Adrenal gland (tissue), 9 donors: ENCODE measurements at regions not wholly inside any gene's neighbourhood (a gene's known extent, or its start where the extent isn't known, plus 50 kb on each side); places are given as distances from the start of the nearest gene placed in this dataset.

Experiments
- DNase-seq, 7 donors: peaks; one replicate each; pipeline ENCODE4 v3.0.0-alpha.2; 2019 to 2020
- H3K27ac ChIP-seq, 5 donors: fragments of 200-600 bp; sonication (generic) in 4 of 5; 1 replicate in 3 of 5; 2 replicates in 2 of 5; pipeline versions ENCODE4 v1.5.1 to v1.8.0; 2016 to 2020; ENCODE audit warnings: mild to moderate bottlenecking in 1 of 5
- H3K27me3 ChIP-seq: fragments of 200-600 bp; 2 replicates; pipeline ENCODE4 v1.8.0; 2021
- H3K36me3 ChIP-seq, 2 donors: fragments of 200-600 bp; replicated peaks in 1 of 2; 1 replicate in 1 of 2; 2 replicates in 1 of 2; pipeline versions ENCODE4 v1.5.1 to v1.8.0; 2018 to 2022
- H3K4me1 ChIP-seq, 2 donors: fragments of 200-600 bp; replicated peaks in 1 of 2; 1 replicate in 1 of 2; 2 replicates in 1 of 2; pipeline versions ENCODE4 v1.5.1 to v1.8.0; 2018 to 2021
- H3K4me3 ChIP-seq, 4 donors: fragments of 200-600 bp; sonication (generic) in 3 of 4; one replicate each; pipeline ENCODE4 v1.5.1; 2016 to 2018
- H3K9me3 ChIP-seq, 3 donors: fragments of 200-600 bp; sonication (generic) in 1 of 3; replicated peaks in 1 of 3; 1 replicate in 2 of 3; 2 replicates in 1 of 3; pipeline versions ENCODE4 v1.5.1 to v1.8.0; 2016 to 2021
- POLR2A ChIP-seq, 2 donors: fragments of 450-650 bp; IDR thresholded peaks; one replicate each; pipeline ENCODE4 v1.6.1; 2017; ENCODE audit warnings: antibody characterized with exemption in 2 of 2, mild to moderate bottlenecking in 2 of 2, moderate library complexity in 1 of 2
- WGBS, 4 donors: extraction: QIAGEN DNeasy Blood & Tissue Kit in 2 of 4; methylation state at CpG; one replicate each; pipeline versions ENCODE4 v1.1.5 to v1.1.7; 2013 to 2017; 5-methylcytosine and 5-hydroxymethylcytosine counted together
- intact Hi-C, 2 donors: fragments of 100-400 bp; cut with DNase I; formaldehyde crosslinking; loops; one replicate each; pipeline versions ENCODE4 v1.14.1 to v1.15.0; 2022 to 2023
- TF ChIP-seq, protein P1 (sequence below), 6 experiments: fragments of 450-650 bp in 4 of 6; fragments of 200-600 bp in 2 of 6; sonication (generic) in 1 of 6; IDR thresholded peaks; 1 replicate in 5 of 6; 2 replicates in 1 of 6; pipeline versions ENCODE4 v1.5.1 to v1.8.0; 2016 to 2021; ENCODE audit warnings: antibody characterized with exemption in 6 of 6, mild to moderate bottlenecking in 2 of 6, moderate library complexity in 1 of 6
- donor health status: healthy with polysubstance abuse.
- donor health status: Bipolar disorder and iron deficiency.
- donor health status: DM: yes; HTN: yes; CAD: no.
- donor health status: DM: no; HTN: no; CAD: no.
- donor health status: DM: no; HTN: no; CAD: no.

DNA sequence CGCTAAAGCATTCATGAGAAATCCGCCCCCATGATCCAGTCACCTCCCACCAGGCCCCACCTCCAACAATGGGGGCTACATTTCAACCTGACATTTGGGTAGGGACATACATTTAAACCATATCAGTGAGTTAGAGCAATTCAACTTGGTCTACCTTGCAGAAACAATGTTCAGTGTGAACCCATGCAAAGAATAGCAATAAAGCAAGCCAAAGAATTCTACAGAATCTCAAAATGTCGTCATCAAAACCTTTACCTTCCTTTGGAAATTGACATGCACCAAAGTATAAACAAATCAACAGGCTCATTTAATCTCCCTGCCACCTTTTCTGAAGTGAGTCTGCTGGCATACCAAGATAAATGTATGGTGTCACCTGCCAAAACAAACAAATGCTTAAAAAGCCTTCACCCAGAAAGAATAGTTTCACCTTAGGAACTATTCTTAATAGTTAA, 68.8 kb upstream of the ABLIM1 start:
- Histone ChIP-seq H3K36me3 (no peaks in the 10 kb centered on the region), H3K4me3 (no peak overlapping the region), H3K27ac (no peak overlapping the region), H3K27me3 (no peaks in the 10 kb centered on the region), H3K4me1 (no peaks in the 10 kb centered on the region), H3K9me3 (no peaks in the 10 kb centered on the region)
- intact Hi-C loops: no loop called here
- DNase-seq: no peak
- no peak for TF ChIP-seq POLR2A (IDR thresholded peaks at IDR 0.05)
- TF ChIP-seq, protein P1, sequence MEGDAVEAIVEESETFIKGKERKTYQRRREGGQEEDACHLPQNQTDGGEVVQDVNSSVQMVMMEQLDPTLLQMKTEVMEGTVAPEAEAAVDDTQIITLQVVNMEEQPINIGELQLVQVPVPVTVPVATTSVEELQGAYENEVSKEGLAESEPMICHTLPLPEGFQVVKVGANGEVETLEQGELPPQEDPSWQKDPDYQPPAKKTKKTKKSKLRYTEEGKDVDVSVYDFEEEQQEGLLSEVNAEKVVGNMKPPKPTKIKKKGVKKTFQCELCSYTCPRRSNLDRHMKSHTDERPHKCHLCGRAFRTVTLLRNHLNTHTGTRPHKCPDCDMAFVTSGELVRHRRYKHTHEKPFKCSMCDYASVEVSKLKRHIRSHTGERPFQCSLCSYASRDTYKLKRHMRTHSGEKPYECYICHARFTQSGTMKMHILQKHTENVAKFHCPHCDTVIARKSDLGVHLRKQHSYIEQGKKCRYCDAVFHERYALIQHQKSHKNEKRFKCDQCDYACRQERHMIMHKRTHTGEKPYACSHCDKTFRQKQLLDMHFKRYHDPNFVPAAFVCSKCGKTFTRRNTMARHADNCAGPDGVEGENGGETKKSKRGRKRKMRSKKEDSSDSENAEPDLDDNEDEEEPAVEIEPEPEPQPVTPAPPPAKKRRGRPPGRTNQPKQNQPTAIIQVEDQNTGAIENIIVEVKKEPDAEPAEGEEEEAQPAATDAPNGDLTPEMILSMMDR (IDR thresholded peaks at IDR 0.05): no peak
- 83 to 94% (median 88%) methylated on average over 3 of the region's 3 CpGs for WGBS, 4 donors

DNA sequence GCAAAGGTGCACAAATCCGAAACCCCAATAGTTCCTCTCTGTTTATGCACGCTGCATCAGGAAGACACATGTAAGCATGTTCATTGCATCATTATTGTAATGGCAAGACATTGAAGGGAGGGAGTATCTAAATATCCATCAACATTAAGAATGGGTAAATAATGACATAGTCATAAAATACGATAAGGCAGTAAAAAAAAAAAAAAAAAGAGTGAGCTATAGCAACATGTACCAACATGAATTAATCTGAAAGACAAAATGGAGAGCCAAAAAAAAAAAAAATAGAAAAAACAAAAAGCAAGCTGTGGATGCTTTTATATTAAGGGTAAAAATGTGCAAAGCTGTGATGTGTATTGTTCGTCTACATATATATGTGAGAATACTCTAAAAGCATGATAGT, 70.2 kb upstream of the ABLIM1 start:
- Histone ChIP-seq H3K9me3 (no peaks in the 10 kb centered on the region), H3K27ac (no peak overlapping the region), H3K4me3 (no peak overlapping the region), H3K36me3 (no peaks in the 10 kb centered on the region), H3K4me1 (no peaks in the 10 kb centered on the region), H3K27me3 (no peaks in the 10 kb centered on the region)
- 89 to 93% (median 91%) methylated on average over 4 of the region's 4 CpGs for whole genome bisulfite sequencing, 4 donors
- DNase-seq: no peak
- no peak for TF ChIP-seq POLR2A (IDR thresholded peaks at IDR 0.05)
- TF ChIP-seq, protein P1 (IDR thresholded peaks at IDR 0.05): no peak
- intact Hi-C loops: no loop called here

DNA sequence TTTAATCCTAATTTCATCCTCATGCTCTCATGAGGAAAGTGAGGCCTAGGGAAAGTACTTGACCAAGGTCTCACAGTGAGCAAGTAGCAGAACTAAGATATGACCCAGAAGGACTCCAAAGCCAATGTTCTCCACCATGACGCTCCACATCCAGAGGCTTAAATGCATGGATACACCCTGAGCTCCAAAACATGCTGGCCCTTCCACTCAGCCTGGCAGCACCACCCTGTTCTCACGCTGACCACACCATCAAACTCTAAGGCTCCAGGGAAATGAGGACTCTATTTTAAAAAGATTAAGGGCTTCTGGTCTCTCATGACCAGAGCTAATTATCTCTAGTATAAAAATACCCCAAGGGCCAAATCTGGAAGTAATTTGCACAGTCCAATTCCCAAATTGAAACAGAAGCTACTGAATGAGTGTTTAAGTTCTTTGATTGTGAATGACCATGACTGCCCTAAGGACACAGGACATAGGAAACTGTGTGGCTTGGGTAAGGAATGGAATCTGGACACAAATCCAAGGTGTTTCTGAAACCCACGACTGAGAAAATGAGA, 71.1 kb upstream of the ABLIM1 start:
- Histone ChIP-seq H3K4me1 (no peaks in the 10 kb centered on the region), H3K27ac (no peak overlapping the region), H3K9me3 (no peaks in the 10 kb centered on the region), H3K36me3 (no peaks in the 10 kb centered on the region), H3K27me3 (no peaks in the 10 kb centered on the region), H3K4me3 (no peak overlapping the region)
- no peak for DNase-seq
- intact Hi-C loops: no loop called here
- TF ChIP-seq POLR2A (IDR thresholded peaks at IDR 0.05): no peak
- TF ChIP-seq, protein P1 (IDR thresholded peaks at IDR 0.05): no peak
- 67 to 77% (median 72%) methylated on average over 3 of the region's 3 CpGs for WGBS, 4 donors

- no peak for TF ChIP-seq POLR2A (IDR thresholded peaks at IDR 0.05)
- TF ChIP-seq, protein P1 (IDR thresholded peaks at IDR 0.05): no peak
- 82 to 95% (median 92%) methylated on average over 6 of the region's 6 CpGs for WGBS, 4 donors
- H3K27me3 ChIP-seq: no peaks in the 10 kb centered on the region
- DNase-seq: no peak
- H3K4me3 ChIP-seq: no peak overlapping the region
- no peak overlapping the region for H3K27ac ChIP-seq
- no peaks in the 10 kb centered on the region for H3K9me3 ChIP-seq
- H3K36me3 ChIP-seq: no peaks in the 10 kb centered on the region
- intact Hi-C loops: no loop called here
- H3K4me1 ChIP-seq: no peaks in the 10 kb centered on the region
Observed at GRCh38 chr10:114730291-114730690, 72.2 kb upstream of the ABLIM1 start.
